ENCODE measurements at regions not wholly inside any gene's neighbourhood (a gene's known extent, or its start where the extent isn't known, plus 50 kb on each side); places are given as distances from the start of the nearest gene placed in this dataset.

GRCh38 chr12:58777815-58778214 is 142.5 kb downstream of the LRIG3 start (continued):
- TF ChIP-seq CTCF (IDR thresholded peaks at IDR 0.05) (no peak), GABPA (IDR thresholded peaks at IDR 0.05; ENCODE audit: low read depth) (no peak), MEF2A (IDR thresholded peaks at IDR 0.05; ENCODE audit: borderline replicate concordance, low read depth) (no peak), RFX5 (IDR thresholded peaks at IDR 0.05; ENCODE audit: low read length) (no peak)

- H3K79me2 ChIP-seq (ENCODE audit: insufficient read depth), result no peaks in the 10 kb centered on the region
- no peaks in the 10 kb centered on the region for H3K9me2 ChIP-seq
- no peaks in the 10 kb centered on the region for H3K27me3 ChIP-seq (ENCODE audit: insufficient read depth)
- POLR2A ChIA-PET, result no interaction called here
- H4K20me1 ChIP-seq (ENCODE audit: insufficient read depth), result no peaks in the 10 kb centered on the region
- H3K4me1 ChIP-seq (ENCODE audit: control insufficient read depth in 1 of 2, insufficient read depth in 2 of 2, low read depth in 1 of 2, low read length in 1 of 2), result no peaks in the 10 kb centered on the region
- TF ChIP-seq FOSL2 (IDR thresholded peaks at IDR 0.05; ENCODE audit: borderline replicate concordance, low read depth), result no peak
- no peak for TF ChIP-seq FOXJ3 (CRISPR knock-in tag; IDR thresholded peaks at IDR 0.05)
- no peak for TF ChIP-seq RFX5 (IDR thresholded peaks at IDR 0.05; ENCODE audit: low read length)
- no peak for TF ChIP-seq GABPA (IDR thresholded peaks at IDR 0.05; ENCODE audit: low read depth)
- TF ChIP-seq RCOR1 (IDR thresholded peaks at IDR 0.05; ENCODE audit: low read length), result no peak
- no peak for TF ChIP-seq SIN3A (IDR thresholded peaks at IDR 0.05; ENCODE audit: borderline replicate concordance, low read depth, low read length)
- no peak for TF ChIP-seq USF1 (IDR thresholded peaks at IDR 0.05; ENCODE audit: borderline replicate concordance, low read depth)
- TF ChIP-seq MEF2A (IDR thresholded peaks at IDR 0.05; ENCODE audit: borderline replicate concordance, low read depth), result no peak
- TF ChIP-seq EZH2phosphoT487 (IDR thresholded peaks at IDR 0.05; ENCODE audit: borderline replicate concordance, low read depth), result no peak
- no peak for TF ChIP-seq GATA2 (CRISPR knock-in tag; IDR thresholded peaks at IDR 0.05)
- TF ChIP-seq TEAD4 (IDR thresholded peaks at IDR 0.05; ENCODE audit: borderline replicate concordance, insufficient read depth), result no peak
- no peak for TF ChIP-seq RAD21 (IDR thresholded peaks at IDR 0.05; ENCODE audit: low read length)
- no peak for TF ChIP-seq NFIC (IDR thresholded peaks at IDR 0.05; ENCODE audit: borderline replicate concordance)
- TF ChIP-seq CHD2 (IDR thresholded peaks at IDR 0.05; ENCODE audit: low read length, partially characterized antibody), result no peak
- no peak for TF ChIP-seq REST (IDR thresholded peaks at IDR 0.05; ENCODE audit: low read depth, low read length)
- H3K36me3 ChIP-seq (replicated peaks in 1 of 2; ENCODE audit: control insufficient read depth in 1 of 2, insufficient read depth in 2 of 2, low read length in 1 of 2), result no peaks in the 10 kb centered on the region
- H3F3A ChIP-seq (replicated peaks; ENCODE audit: insufficient read depth), result no peaks in the 10 kb centered on the region
- DNase-seq, result no peak
- no peak overlapping the region for H3K4me2 ChIP-seq
- no peak overlapping the region for H3K27ac ChIP-seq (ENCODE audit: low read depth in 2 of 2, low read length in 1 of 2)
- no peak overlapping the region for H3K4me3 ChIP-seq (ENCODE audit: low read depth in 2 of 2, low read length in 1 of 2)
- no peak overlapping the region for H3K9ac ChIP-seq
- CTCF ChIA-PET, result no interaction called here
- H3K9me3 ChIP-seq, result no peaks in the 10 kb centered on the region
- no peak overlapping the region for H2AFZ ChIP-seq (ENCODE audit: low read depth)
- 18% methylated on average over 5 of the region's 5 CpGs for WGBS (ENCODE audit: low lambda C conversion rate)
These were observed 138.7 kb downstream of the LRIG3 start for GRCh38 chr12:58781609-58782008.
